ENCODE measurements at regions not wholly inside any gene's neighbourhood (a gene's known extent, or its start where the extent isn't known, plus 50 kb on each side); places are given as distances from the start of the nearest gene placed in this dataset.

DNA sequence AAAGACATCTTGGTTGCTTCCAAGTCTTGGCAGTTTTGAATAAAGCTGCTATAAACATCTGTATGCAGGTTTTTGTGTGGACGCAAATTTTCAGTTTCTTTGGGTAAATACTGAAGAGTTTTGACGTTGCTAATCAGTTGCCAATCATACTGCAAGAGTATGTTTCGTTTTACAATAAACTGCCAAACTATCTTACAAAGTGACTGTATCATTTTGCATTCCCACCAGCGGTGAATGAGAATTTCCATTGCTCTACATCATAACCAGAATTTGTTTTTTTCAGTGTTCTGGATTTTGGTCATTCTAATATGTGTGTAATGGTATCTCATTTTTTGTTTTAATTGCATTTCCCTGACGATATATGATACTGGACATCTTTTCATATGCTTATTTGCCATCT is 190.8 kb upstream of the PARP11 start:
- no peak overlapping the region for H3K4me3 ChIP-seq (ENCODE audit: low read depth, low read length, poor library complexity, severe bottlenecking)
- H3K9me3 ChIP-seq (ENCODE audit: low read depth, low read length, poor library complexity, severe bottlenecking), result no peaks in the 10 kb centered on the region
- DNase-seq (ENCODE audit: low spot score), result no peak
- no peaks in the 10 kb centered on the region for H3K4me1 ChIP-seq (ENCODE audit: insufficient read depth, low read length, poor library complexity, severe bottlenecking)
- TF ChIP-seq, protein P1, sequence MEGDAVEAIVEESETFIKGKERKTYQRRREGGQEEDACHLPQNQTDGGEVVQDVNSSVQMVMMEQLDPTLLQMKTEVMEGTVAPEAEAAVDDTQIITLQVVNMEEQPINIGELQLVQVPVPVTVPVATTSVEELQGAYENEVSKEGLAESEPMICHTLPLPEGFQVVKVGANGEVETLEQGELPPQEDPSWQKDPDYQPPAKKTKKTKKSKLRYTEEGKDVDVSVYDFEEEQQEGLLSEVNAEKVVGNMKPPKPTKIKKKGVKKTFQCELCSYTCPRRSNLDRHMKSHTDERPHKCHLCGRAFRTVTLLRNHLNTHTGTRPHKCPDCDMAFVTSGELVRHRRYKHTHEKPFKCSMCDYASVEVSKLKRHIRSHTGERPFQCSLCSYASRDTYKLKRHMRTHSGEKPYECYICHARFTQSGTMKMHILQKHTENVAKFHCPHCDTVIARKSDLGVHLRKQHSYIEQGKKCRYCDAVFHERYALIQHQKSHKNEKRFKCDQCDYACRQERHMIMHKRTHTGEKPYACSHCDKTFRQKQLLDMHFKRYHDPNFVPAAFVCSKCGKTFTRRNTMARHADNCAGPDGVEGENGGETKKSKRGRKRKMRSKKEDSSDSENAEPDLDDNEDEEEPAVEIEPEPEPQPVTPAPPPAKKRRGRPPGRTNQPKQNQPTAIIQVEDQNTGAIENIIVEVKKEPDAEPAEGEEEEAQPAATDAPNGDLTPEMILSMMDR (conservative IDR thresholded peaks at IDR 0.05; ENCODE audit: low read depth, low read length), result no peak
- TF ChIP-seq EZH2 (IDR thresholded peaks at IDR 0.05; ENCODE audit: borderline replicate concordance, low read depth, low read length, poor library complexity, severe bottlenecking), result no peak
- H3K27me3 ChIP-seq (replicated peaks; ENCODE audit: insufficient read depth, low read depth, low read length, poor library complexity), result peaks cover 40% of the 10 kb centered on the region
- no peak overlapping the region for H3K27ac ChIP-seq (ENCODE audit: low read depth, low read length, poor library complexity, severe bottlenecking)
- BruUV-seq (replicated peaks), result no TSS peak
- ChIA-PET POLR2A (ENCODE audit: low non-redundant PET) (no interaction called here), CTCF (no interaction called here)
- H3K36me3 ChIP-seq (ENCODE audit: insufficient read depth, low read length, poor library complexity, severe bottlenecking), result no peaks in the 10 kb centered on the region
- intact Hi-C loops (cut with micrococcal nuclease; ENCODE audit: unreplicated experiment), result no loop called here

DNA sequence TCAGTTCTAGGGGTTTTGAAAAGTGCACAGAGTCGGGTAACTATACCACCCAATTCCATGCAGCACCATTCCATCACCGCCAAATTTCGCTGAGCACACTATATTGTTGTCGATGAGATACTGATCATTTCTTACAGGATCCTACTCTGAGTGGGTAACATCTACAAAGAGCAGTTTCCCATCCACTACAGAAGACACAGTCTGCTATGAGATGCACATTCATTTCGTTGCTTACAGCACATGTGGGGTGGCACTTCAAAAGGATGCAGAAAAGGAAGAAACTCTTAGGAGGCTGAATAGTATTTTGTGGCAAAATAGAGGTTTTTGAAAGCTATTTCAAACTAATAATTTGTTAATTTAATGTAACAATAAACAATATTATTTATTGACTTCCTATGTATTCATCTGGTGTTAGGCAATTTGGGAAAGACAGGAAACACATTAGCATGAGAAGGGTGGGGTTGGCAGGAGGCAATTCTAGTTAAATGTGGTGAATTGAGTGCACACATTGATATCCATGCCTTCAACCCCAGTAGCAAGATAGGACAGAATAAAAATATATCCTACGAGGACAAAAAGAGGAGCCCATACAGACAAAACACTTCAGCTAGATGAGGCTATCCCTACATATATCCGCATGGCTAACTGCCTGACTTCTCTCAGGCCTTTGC is 186.8 kb upstream of the PARP11 start:
- DNase-seq (ENCODE audit: low spot score), result peak; percentile 40
- Histone ChIP-seq H3K27me3 (replicated peaks; ENCODE audit: insufficient read depth, low read depth, low read length, poor library complexity) (peaks cover 47% of the 10 kb centered on the region), H3K4me1 (ENCODE audit: insufficient read depth, low read length, poor library complexity, severe bottlenecking) (no peaks in the 10 kb centered on the region), H3K4me3 (ENCODE audit: low read depth, low read length, poor library complexity, severe bottlenecking) (no peak overlapping the region), H3K36me3 (ENCODE audit: insufficient read depth, low read length, poor library complexity, severe bottlenecking) (no peaks in the 10 kb centered on the region), H3K27ac (ENCODE audit: low read depth, low read length, poor library complexity, severe bottlenecking) (no peak overlapping the region), H3K9me3 (ENCODE audit: low read depth, low read length, poor library complexity, severe bottlenecking) (no peaks in the 10 kb centered on the region)
- POLR2A ChIA-PET (ENCODE audit: low non-redundant PET), result no interaction called here
- intact Hi-C loops (cut with micrococcal nuclease; ENCODE audit: unreplicated experiment), result no loop called here
- TF ChIP-seq, protein P1 (conservative IDR thresholded peaks at IDR 0.05; ENCODE audit: low read depth, low read length), result no peak
- no peak for TF ChIP-seq EZH2 (IDR thresholded peaks at IDR 0.05; ENCODE audit: borderline replicate concordance, low read depth, low read length, poor library complexity, severe bottlenecking)
- CTCF ChIA-PET, result interaction anchor here (0.6 kb wide), 1 partner anchor 97 kb away, joined by 3 read pairs; no protein-coding TSS in a partner anchor
- no TSS peak for BruUV-seq (replicated peaks)

DNA sequence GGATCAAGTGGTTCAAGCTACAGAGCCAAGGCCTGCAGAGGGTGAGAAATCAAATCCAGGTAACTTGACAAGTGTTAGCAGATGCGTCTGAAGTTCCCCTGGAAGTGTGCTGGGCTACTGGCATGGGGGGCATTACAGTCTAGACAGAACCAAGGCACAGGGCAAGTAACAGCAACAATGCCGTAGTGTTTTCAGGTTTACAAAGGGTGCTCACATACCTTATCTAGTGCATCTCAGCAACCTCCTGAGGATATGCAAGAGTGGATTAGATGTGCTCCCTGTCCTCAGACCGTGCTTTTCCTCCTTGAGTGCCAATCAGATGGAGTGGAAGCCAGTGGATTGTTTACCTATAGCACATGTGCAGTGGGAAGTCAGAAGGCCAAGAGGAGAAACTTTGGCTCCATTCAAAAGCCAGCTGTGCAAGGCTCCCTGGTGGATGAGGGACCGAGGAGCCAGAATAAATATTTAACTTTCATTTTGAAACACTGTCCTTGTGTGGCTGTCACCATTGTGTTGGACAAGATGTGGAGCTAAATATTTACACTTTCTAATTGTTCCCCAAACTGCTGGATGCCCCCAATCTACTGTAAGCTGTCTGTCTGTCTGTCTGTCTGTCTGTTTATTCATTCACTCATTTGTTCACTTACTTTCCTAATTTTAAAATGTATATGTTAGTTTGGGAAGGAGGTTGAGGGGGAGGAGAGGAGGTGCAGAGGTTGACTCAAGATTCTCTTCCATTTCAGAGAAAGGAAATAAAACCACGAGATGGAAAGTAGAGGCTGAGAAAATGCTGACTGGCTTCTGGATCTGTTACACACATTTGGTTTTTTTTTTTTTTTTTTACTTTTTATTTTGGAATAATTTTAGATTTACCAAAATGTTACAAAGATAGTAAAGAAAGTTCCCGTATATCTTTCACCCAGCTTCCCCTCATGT is 184.0 kb upstream of the PARP11 start:
- POLR2A ChIA-PET (ENCODE audit: low non-redundant PET), result no interaction called here

More for the DNA sequence above, 184.0 kb upstream of the PARP11 start:
- H3K4me1 ChIP-seq (ENCODE audit: insufficient read depth, low read length, poor library complexity, severe bottlenecking), result no peaks in the 10 kb centered on the region
- H3K27ac ChIP-seq (ENCODE audit: low read depth, low read length, poor library complexity, severe bottlenecking), result no peak overlapping the region
- peaks cover 56% of the 10 kb centered on the region for H3K27me3 ChIP-seq (replicated peaks; ENCODE audit: insufficient read depth, low read depth, low read length, poor library complexity)
- TF ChIP-seq EZH2 (IDR thresholded peaks at IDR 0.05; ENCODE audit: borderline replicate concordance, low read depth, low read length, poor library complexity, severe bottlenecking), result no peak
- TF ChIP-seq, protein P1 (conservative IDR thresholded peaks at IDR 0.05; ENCODE audit: low read depth, low read length), result no peak
- H3K9me3 ChIP-seq (ENCODE audit: low read depth, low read length, poor library complexity, severe bottlenecking), result no peaks in the 10 kb centered on the region
- intact Hi-C loops (cut with micrococcal nuclease; ENCODE audit: unreplicated experiment), result no loop called here
- DNase-seq (ENCODE audit: low spot score), result no peak
- no peak overlapping the region for H3K4me3 ChIP-seq (ENCODE audit: low read depth, low read length, poor library complexity, severe bottlenecking)
- no TSS peak for BruUV-seq (replicated peaks)
- CTCF ChIA-PET, result no interaction called here
- no peaks in the 10 kb centered on the region for H3K36me3 ChIP-seq (ENCODE audit: insufficient read depth, low read length, poor library complexity, severe bottlenecking)

All from A673 (cell line).